AG04449 (cell line): ENCODE measurements at regions not wholly inside any gene's neighbourhood (a gene's known extent, or its start where the extent isn't known, plus 50 kb on each side); places are given as distances from the start of the nearest gene placed in this dataset.

Experiments used
- CTCF ChIA-PET: fragments of 350-600 bp; formaldehyde crosslinking; extraction: SDS; loops from one replicate; lab custom pipeline; 2021; ENCODE audit warnings: antibody characterized with exemption; lab: Yijun Ruan, JAX
- POLR2A ChIA-PET: fragments of 400-600, 350-600 bp; formaldehyde crosslinking; extraction: SDS; loops from one replicate; lab custom pipeline; 2020; ENCODE audit warnings: antibody characterized with exemption, inconsistent platforms; lab: Yijun Ruan, JAX
- DNase-seq: peaks from one replicate; pipeline ENCODE4 v3.0.0-alpha.2; 2010; ENCODE audit warnings: low read depth, low spot score
- H3K4me3 ChIP-seq: 2 replicates; pipeline ENCODE4 v1.5.1; 2011; ENCODE audit warnings: low read depth, mild to moderate bottlenecking, control low read depth, low read length
- TF ChIP-seq, protein P1 (sequence below): IDR thresholded peaks from one replicate; pipeline ENCODE4 v1.5.1; 2011; ENCODE audit warnings: mild to moderate bottlenecking, moderate library complexity, low read length, control low read depth, inconsistent platforms; ENCODE audit not compliant: insufficient read depth; ENCODE audit errors: missing control alignments

- DNase-seq = no peak
- POLR2A ChIA-PET = no interaction called here
- CTCF ChIA-PET = no interaction called here
- TF ChIP-seq, protein P1, sequence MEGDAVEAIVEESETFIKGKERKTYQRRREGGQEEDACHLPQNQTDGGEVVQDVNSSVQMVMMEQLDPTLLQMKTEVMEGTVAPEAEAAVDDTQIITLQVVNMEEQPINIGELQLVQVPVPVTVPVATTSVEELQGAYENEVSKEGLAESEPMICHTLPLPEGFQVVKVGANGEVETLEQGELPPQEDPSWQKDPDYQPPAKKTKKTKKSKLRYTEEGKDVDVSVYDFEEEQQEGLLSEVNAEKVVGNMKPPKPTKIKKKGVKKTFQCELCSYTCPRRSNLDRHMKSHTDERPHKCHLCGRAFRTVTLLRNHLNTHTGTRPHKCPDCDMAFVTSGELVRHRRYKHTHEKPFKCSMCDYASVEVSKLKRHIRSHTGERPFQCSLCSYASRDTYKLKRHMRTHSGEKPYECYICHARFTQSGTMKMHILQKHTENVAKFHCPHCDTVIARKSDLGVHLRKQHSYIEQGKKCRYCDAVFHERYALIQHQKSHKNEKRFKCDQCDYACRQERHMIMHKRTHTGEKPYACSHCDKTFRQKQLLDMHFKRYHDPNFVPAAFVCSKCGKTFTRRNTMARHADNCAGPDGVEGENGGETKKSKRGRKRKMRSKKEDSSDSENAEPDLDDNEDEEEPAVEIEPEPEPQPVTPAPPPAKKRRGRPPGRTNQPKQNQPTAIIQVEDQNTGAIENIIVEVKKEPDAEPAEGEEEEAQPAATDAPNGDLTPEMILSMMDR = no peak
- H3K4me3 ChIP-seq = no peak overlapping the region
Measured at GRCh38 chr5:59988396-59988795, 94.9 kb upstream of the PDE4D start.

DNA sequence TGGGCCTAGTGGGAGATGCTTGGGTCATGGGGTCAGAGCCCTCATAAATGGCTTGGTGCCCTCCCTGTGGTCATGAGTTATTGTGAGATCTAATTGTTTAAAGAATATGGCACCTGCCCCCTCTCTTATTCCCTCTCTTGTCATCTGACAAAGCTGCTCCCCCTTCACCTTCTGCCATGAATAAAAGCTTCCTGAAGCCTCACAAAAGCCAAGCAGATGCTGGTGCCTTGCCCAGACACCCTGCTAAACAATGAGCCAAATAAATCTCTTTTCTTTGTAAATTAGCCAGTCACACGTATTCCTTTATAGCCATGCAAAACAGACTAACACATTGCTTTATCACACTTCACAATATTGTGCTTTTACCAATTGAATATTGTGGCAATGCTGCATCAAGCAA is 82.8 kb upstream of the PDE4D start:
- POLR2A ChIA-PET = no interaction called here
- H3K4me3 ChIP-seq = no peak overlapping the region
- no peak for DNase-seq
- CTCF ChIA-PET = no interaction called here
- TF ChIP-seq, protein P1 = no peak

GRCh38 chr5:59972043-59972442 is 78.5 kb upstream of the PDE4D start:
- POLR2A ChIA-PET = no interaction called here
- CTCF ChIA-PET = no interaction called here
- no peak overlapping the region for H3K4me3 ChIP-seq
- TF ChIP-seq, protein P1 = no peak
- no peak for DNase-seq

- CTCF ChIA-PET = no interaction called here
- POLR2A ChIA-PET = no interaction called here
- no peak overlapping the region for H3K4me3 ChIP-seq
- DNase-seq = no peak
- TF ChIP-seq, protein P1 = no peak
Measured at GRCh38 chr5:59959330-59959729, 65.8 kb upstream of the PDE4D start.

DNA sequence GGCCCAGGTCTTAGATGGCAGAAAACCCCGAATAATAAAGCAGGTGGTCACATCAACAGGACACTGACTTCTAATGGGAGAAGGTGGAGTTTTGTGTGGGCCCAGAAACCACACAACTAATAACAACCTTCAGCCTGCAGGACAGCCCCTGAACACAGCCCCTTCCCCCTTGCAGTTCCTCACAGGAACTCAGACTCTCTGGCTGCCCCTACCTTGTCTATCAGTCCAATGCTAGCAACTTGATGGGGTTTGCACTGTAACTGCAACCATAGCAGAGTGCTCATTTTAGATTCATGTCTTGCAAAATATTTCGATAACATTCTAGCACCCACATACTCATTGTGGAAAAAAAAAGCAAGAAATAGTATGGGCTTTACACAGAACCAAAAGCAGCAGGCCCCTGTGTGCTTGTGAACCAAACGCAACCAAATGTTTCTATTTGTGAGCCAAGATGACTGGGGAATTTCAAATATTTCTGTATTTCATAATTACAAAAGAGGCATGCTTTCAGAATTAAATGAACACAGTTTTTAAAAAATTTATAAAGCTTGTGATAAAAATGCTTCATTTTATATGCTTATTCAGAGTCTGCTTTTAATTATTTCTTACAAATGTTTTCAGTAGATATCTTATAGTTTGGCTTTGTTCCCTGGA is 62.7 kb upstream of the PDE4D start:
- ChIA-PET POLR2A (no interaction called here), CTCF (interaction anchor here (2.3 kb wide), 1 partner anchor 147 kb away, joined by 5 read pairs; no protein-coding TSS in a partner anchor)
- DNase-seq = no peak
- H3K4me3 ChIP-seq = no peak overlapping the region
- TF ChIP-seq, protein P1 = no peak

- ChIA-PET CTCF (interaction anchor here (2.3 kb wide), 1 partner anchor 146 kb away, joined by 5 read pairs; no protein-coding TSS in a partner anchor), POLR2A (no interaction called here)
- no peak overlapping the region for H3K4me3 ChIP-seq
- DNase-seq = no peak
- TF ChIP-seq, protein P1 = no peak
Measured at GRCh38 chr5:59955241-59955640, 61.7 kb upstream of the PDE4D start.
